Retinal pigment epithelial cell (primary cell): ENCODE measurements at regions not wholly inside any gene's neighbourhood (a gene's known extent, or its start where the extent isn't known, plus 50 kb on each side); places are given as distances from the start of the nearest gene placed in this dataset.

Source experiments
- DNase-seq: peaks from one replicate; pipeline ENCODE4 v3.0.0-alpha.2; 2010; ENCODE audit warnings: low read depth
- H3K4me3 ChIP-seq: 2 replicates; pipeline ENCODE4 v1.5.1; 2011; ENCODE audit warnings: mild to moderate bottlenecking, low read length, control low read depth, moderate library complexity
- CTCF ChIP-seq: conservative IDR thresholded peaks from 2 replicates; pipeline ENCODE4 v1.5.1; 2011; ENCODE audit warnings: low read depth, low read length, control low read depth, inconsistent platforms

GRCh38 chr4:189092581-189092980 is 848.1 kb upstream of the FRG1 start:
- no peak for TF ChIP-seq CTCF
- no peak overlapping the region for H3K4me3 ChIP-seq
- DNase-seq, result no peak

- no peak for DNase-seq
- H3K4me3 ChIP-seq, result no peak overlapping the region
- TF ChIP-seq CTCF, result no peak
Measured at GRCh38 chr4:189096108-189096507, 844.6 kb upstream of the FRG1 start.

- no peak for TF ChIP-seq CTCF
- DNase-seq, result no peak
- H3K4me3 ChIP-seq, result no peak overlapping the region
Measured at GRCh38 chr4:189096717-189097116, 844.0 kb upstream of the FRG1 start.

GRCh38 chr4:189098932-189099696 is 841.6 kb upstream of the FRG1 start:
- no peak overlapping the region for H3K4me3 ChIP-seq
- no peak for DNase-seq
- no peak for TF ChIP-seq CTCF

- DNase-seq, result no peak
- no peak for TF ChIP-seq CTCF
- H3K4me3 ChIP-seq, result no peak overlapping the region
Measured at GRCh38 chr4:189113389-189113888, 827.2 kb upstream of the FRG1 start.

- no peak for DNase-seq
- TF ChIP-seq CTCF, result no peak
- H3K4me3 ChIP-seq, result no peak overlapping the region
Measured at GRCh38 chr4:189117426-189117825, 823.2 kb upstream of the FRG1 start.

GRCh38 chr4:189121336-189121735 is 819.3 kb upstream of the FRG1 start:
- no peak for TF ChIP-seq CTCF
- H3K4me3 ChIP-seq, result no peak overlapping the region
- no peak for DNase-seq
